KMS-11 (cell line): ENCODE measurements at regions not wholly inside any gene's neighbourhood (a gene's known extent, or its start where the extent isn't known, plus 50 kb on each side); places are given as distances from the start of the nearest gene placed in this dataset.

Experiments
- H2AFZ ChIP-seq: fragments of 200-600 bp; sonication (generic); 2 replicates; pipeline ENCODE4 v1.6.1; 2016; ENCODE audit warnings: antibody characterized with exemption, mixed run types, low read depth
- H3K27ac ChIP-seq: fragments of 200-600 bp; sonication (generic); 2 replicates; pipeline ENCODE4 v1.6.1; 2016; ENCODE audit warnings: mild to moderate bottlenecking, mixed run types
- H3K27me3 ChIP-seq: fragments of 200-600 bp; sonication (generic); 2 replicates; pipeline ENCODE4 v1.6.1; 2017; ENCODE audit warnings: mild to moderate bottlenecking, low read depth, mixed run types, moderate library complexity; ENCODE audit not compliant: insufficient read depth
- H3K36me3 ChIP-seq: fragments of 200-600 bp; sonication (generic); 2 replicates; pipeline ENCODE4 v1.6.1; 2017; ENCODE audit warnings: mild to moderate bottlenecking, mixed run types; ENCODE audit not compliant: insufficient read depth
- H3K4me1 ChIP-seq: fragments of 200-600 bp; sonication (generic); 2 replicates; pipeline ENCODE4 v1.6.1; 2016; ENCODE audit warnings: mild to moderate bottlenecking, low read depth, mixed run types; ENCODE audit not compliant: poor library complexity, severe bottlenecking
- H3K4me2 ChIP-seq: fragments of 200-600 bp; sonication (generic); 2 replicates; pipeline ENCODE4 v1.7.0; 2016; ENCODE audit warnings: mild to moderate bottlenecking, mixed run types
- H3K4me3 ChIP-seq: fragments of 200-600 bp; sonication (generic); IDR thresholded peaks from 2 replicates; pipeline ENCODE4 v1.6.1; 2017; ENCODE audit warnings: low read depth, low read length, mixed read lengths; ENCODE audit not compliant: insufficient read depth
- H3K79me2 ChIP-seq: fragments of 200-600 bp; sonication (generic); 2 replicates; pipeline ENCODE4 v1.6.1; 2016; ENCODE audit warnings: low read depth, mixed run types; ENCODE audit not compliant: insufficient read depth
- H3K9ac ChIP-seq: fragments of 200-600 bp; sonication (generic); 2 replicates; pipeline ENCODE4 v1.6.1; 2016; ENCODE audit warnings: mild to moderate bottlenecking, mixed run types
- H4K20me1 ChIP-seq: fragments of 200-600 bp; sonication (generic); 2 replicates; pipeline ENCODE4 v1.6.1; 2016; ENCODE audit warnings: mild to moderate bottlenecking, mixed run types; ENCODE audit not compliant: insufficient read depth
- TF ChIP-seq, protein P1 (sequence below): fragments of 200-600 bp; sonication (generic); conservative IDR thresholded peaks from 2 replicates; pipeline ENCODE4 v1.6.1; 2017; ENCODE audit warnings: low read depth, mild to moderate bottlenecking, antibody characterized with exemption, low read length, moderate library complexity, mixed read lengths

DNA sequence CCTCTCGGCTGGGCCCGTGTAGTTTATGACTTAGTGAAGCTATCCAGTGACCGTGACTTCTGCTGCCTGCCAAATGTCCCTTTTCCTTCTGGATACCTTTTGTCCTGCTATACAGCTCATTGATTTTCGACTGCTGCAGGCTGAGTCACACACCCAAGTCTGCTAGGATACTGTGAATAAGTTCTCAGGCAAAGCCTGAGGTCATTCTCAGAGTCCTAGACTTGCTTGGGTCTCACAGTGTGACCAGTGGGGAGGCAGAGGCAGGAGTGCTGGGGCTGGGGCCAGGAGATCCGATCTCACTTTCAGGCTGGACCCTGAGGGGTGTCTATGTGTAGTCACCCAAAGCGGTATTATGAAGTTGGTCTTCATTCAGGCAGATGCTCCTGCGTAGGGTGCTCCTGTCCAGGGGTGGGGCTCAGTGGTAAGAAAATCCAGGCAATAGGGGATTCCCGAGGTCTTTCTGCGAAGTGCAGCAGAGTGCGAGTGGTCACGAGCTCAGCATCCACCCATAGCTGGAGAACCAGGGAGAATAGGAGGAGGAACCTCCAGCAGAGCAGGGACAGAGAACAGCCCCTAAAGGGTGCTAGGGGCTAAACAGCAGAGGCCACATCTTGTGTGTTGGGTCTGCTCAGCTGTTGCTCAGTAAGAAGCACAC, 268.6 kb upstream of the NCKAP5 start:
- H3K4me2 ChIP-seq: no peak overlapping the region
- H4K20me1 ChIP-seq: no peaks in the 10 kb centered on the region
- H3K27me3 ChIP-seq: no peaks in the 10 kb centered on the region
- no peak overlapping the region for H3K27ac ChIP-seq
- TF ChIP-seq, protein P1, sequence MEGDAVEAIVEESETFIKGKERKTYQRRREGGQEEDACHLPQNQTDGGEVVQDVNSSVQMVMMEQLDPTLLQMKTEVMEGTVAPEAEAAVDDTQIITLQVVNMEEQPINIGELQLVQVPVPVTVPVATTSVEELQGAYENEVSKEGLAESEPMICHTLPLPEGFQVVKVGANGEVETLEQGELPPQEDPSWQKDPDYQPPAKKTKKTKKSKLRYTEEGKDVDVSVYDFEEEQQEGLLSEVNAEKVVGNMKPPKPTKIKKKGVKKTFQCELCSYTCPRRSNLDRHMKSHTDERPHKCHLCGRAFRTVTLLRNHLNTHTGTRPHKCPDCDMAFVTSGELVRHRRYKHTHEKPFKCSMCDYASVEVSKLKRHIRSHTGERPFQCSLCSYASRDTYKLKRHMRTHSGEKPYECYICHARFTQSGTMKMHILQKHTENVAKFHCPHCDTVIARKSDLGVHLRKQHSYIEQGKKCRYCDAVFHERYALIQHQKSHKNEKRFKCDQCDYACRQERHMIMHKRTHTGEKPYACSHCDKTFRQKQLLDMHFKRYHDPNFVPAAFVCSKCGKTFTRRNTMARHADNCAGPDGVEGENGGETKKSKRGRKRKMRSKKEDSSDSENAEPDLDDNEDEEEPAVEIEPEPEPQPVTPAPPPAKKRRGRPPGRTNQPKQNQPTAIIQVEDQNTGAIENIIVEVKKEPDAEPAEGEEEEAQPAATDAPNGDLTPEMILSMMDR: no peak
- H3K36me3 ChIP-seq: no peaks in the 10 kb centered on the region
- no peak overlapping the region for H3K4me3 ChIP-seq
- no peaks in the 10 kb centered on the region for H3K4me1 ChIP-seq
- no peak overlapping the region for H2AFZ ChIP-seq
- no peak overlapping the region for H3K9ac ChIP-seq
- H3K79me2 ChIP-seq: no peaks in the 10 kb centered on the region

DNA sequence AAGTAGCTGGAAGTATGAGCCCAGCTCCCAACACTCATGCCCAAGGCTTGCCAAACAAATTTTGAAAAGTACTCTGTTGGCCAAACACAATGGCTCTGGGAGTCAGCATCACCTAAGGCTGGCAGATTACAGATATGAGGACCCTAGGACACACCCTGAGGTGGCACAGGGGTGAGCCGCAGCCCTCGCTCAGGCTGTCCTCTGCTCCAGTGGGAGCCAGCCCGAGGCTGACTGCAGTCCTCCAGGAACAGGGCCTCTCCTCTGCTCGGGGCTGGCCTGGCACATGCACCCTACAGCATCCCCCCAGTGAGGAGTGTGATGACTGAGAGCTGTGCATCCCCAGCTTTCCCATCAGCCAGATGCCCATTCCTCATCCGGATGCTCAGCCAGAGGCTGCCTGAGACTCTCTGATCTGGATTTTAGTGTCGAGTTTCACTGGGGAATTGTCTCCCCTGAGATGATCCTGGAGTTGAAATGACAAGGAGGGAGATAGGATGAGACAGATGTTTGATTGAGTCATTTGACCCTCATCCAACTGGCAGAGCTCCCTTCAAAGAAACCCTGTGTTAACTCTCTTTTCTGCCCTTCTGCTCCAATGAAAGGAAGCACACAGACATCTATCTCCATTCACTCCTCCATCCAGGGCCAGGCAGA, 269.3 kb upstream of the NCKAP5 start:
- H3K27me3 ChIP-seq: no peaks in the 10 kb centered on the region

DNA sequence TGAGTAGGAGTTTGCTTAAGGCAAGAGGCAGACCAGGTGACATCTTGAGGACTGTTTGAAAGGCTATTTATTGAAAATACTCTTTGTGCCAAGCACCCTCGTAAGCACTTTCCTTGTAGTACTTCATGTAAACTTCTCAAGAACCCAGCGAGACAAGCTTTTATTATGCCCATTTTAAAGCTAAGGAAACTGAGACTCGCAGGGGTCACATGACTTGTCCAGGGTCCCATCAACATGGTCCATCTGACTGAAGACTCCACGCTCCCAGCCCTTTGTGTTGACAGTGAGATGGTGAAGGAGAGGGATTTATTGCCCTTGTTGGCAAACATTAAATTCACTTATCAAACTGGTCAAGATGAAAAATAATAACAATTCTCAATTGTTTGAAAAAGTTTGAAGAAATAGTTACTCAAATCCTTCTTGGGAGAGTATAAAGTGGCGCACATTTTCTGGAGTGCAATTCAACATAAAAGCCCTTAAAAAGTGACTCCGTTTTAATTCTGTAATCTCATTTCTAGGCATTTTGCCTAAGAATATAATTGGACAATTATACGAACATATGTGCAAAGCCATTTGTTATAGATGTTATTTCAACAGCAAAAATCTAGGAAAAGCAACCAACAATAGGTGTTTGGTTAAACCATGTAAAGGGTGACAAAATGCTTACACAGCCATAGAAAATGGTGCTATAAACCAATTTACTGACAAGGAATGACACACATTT, 270.5 kb upstream of the NCKAP5 start:
- Histone ChIP-seq H3K9ac (no peak overlapping the region), H3K36me3 (no peaks in the 10 kb centered on the region), H2AFZ (no peak overlapping the region), H4K20me1 (no peaks in the 10 kb centered on the region), H3K4me3 (no peak overlapping the region), H3K79me2 (no peaks in the 10 kb centered on the region), H3K4me2 (no peak overlapping the region), H3K27me3 (no peaks in the 10 kb centered on the region), H3K27ac (no peak overlapping the region), H3K4me1 (no peaks in the 10 kb centered on the region)
- TF ChIP-seq, protein P1: no peak

More for the DNA sequence above, 269.3 kb upstream of the NCKAP5 start:
- TF ChIP-seq, protein P1: no peak
- H3K36me3 ChIP-seq: no peaks in the 10 kb centered on the region
- H2AFZ ChIP-seq: no peak overlapping the region
- H4K20me1 ChIP-seq: no peaks in the 10 kb centered on the region
- no peak overlapping the region for H3K27ac ChIP-seq
- no peak overlapping the region for H3K4me3 ChIP-seq
- H3K9ac ChIP-seq: no peak overlapping the region
- H3K4me2 ChIP-seq: no peak overlapping the region
- no peaks in the 10 kb centered on the region for H3K4me1 ChIP-seq
- no peaks in the 10 kb centered on the region for H3K79me2 ChIP-seq

DNA sequence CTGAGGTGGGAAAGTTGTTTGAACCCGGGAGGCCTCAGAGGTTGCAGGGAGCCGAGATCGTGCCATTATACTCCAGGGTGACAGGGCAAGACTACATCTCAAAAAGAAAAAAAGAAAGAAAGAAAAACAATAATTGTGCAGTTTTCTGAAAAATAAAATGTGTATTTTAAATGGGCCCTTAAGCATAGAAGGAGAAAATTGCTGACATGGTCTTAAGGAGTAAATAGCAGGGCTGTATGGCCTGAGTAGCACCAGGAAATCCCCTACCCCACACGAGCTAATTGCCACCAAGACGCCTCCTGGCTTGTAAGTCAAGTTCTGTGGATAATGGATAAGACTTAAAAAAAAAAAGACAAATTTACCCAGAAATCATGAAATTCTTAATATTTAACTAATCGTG, 271.4 kb upstream of the NCKAP5 start:
- Histone ChIP-seq H3K4me1 (no peaks in the 10 kb centered on the region), H3K9ac (no peak overlapping the region), H2AFZ (no peak overlapping the region), H3K27ac (no peak overlapping the region), H3K4me2 (no peak overlapping the region), H3K36me3 (no peaks in the 10 kb centered on the region), H4K20me1 (no peaks in the 10 kb centered on the region), H3K27me3 (no peaks in the 10 kb centered on the region), H3K79me2 (no peaks in the 10 kb centered on the region), H3K4me3 (no peak overlapping the region)
- TF ChIP-seq, protein P1: no peak
